ENCODE measurements at regions not wholly inside any gene's neighbourhood (a gene's known extent, or its start where the extent isn't known, plus 50 kb on each side); places are given as distances from the start of the nearest gene placed in this dataset.

GRCh38 chr2:66323406-66323805 lies 111.5 kb upstream of the MEIS1 start:
- TF ChIP-seq CTCF (IDR thresholded peaks at IDR 0.05) (no peak), NFYB (CRISPR knock-in tag; conservative IDR thresholded peaks at IDR 0.05; ENCODE audit: low read depth) (no peak), MAX (CRISPR knock-in tag; IDR thresholded peaks at IDR 0.05) (no peak), ARID4B (CRISPR knock-in tag; IDR thresholded peaks at IDR 0.05; ENCODE audit: borderline replicate concordance) (no peak), ZNF416 (CRISPR knock-in tag; IDR thresholded peaks at IDR 0.05) (no peak), PREB (CRISPR knock-in tag; IDR thresholded peaks at IDR 0.05; ENCODE audit: borderline replicate concordance) (no peak), E2F4 (CRISPR knock-in tag; IDR thresholded peaks at IDR 0.05; ENCODE audit: borderline replicate concordance, low read depth) (no peak), IRF1 (CRISPR knock-in tag; IDR thresholded peaks at IDR 0.05) (no peak), FOXP4 (CRISPR knock-in tag; IDR thresholded peaks at IDR 0.05) (no peak), NR3C1 (CRISPR knock-in tag; conservative IDR thresholded peaks at IDR 0.05; ENCODE audit: low read depth) (no peak), ETV6 (CRISPR knock-in tag; IDR thresholded peaks at IDR 0.05) (no peak)

All from WTC11 (cell line).